ENCODE measurements at regions not wholly inside any gene's neighbourhood (a gene's known extent, or its start where the extent isn't known, plus 50 kb on each side); places are given as distances from the start of the nearest gene placed in this dataset.
"Not testable (repeated sequence)": the region's sequence is repeated elsewhere in the genome, so short reads cannot be mapped to it uniquely, and the experiment has no call there.

DNA sequence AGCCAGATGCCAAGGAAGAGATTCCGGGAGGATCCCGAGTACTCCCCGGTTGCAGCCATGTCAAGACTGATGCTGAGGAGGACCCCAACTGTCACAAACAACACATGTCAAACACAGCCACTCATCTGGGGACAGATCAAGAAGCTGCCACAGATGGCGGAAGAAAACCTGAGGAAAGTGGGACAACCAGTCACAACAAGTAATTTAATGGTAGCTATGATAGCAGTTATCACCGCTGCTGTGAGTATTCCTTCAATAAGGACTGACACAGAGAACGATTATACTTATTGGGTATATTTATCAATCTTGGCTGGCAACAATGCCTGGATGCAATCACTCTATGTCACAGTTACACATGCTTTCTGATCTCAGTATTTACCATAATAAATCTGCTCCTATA, 763.4 kb downstream of the DHX35 start:
- DNase-seq = not testable (repeated sequence)

DNA sequence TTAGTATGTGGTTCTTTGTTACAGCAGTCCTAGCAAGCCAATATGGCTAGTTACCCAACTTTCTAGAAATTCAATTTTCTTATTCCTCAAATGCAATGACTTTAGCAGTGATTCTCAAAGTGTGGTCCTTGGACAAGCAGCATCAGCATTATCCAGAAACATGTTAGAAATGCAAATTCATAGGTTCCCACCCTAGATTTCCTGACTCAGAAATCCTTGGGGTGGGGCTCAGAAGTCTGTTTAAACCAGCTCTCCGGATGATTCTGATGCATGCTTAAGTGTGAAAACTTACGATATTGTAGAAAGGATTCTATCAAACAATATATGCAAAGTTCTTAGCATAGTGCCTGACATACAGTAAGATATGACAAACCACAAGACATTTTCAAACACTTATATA, 757.1 kb downstream of the DHX35 start:
- DNase-seq = no peak

DNA sequence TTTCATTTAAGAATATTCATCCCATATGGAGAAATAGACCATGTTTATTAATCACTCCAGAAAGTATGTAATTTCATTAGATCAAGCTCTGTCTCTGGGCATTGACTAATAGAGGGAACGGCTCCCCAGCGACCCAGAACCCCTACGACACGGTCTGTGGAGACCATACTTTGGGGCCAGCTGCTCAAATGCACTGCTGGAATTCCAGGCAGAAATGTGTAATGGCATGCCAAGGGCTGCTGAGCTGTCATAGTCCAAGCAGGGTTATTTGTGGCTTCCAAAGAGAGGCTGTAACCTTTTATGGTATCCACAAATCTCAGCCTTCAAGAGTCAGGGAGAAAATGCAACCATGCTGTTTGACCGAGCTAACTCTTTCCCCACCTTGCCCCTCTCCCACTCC, 755.8 kb downstream of the DHX35 start:
- DNase-seq = no peak

DNA sequence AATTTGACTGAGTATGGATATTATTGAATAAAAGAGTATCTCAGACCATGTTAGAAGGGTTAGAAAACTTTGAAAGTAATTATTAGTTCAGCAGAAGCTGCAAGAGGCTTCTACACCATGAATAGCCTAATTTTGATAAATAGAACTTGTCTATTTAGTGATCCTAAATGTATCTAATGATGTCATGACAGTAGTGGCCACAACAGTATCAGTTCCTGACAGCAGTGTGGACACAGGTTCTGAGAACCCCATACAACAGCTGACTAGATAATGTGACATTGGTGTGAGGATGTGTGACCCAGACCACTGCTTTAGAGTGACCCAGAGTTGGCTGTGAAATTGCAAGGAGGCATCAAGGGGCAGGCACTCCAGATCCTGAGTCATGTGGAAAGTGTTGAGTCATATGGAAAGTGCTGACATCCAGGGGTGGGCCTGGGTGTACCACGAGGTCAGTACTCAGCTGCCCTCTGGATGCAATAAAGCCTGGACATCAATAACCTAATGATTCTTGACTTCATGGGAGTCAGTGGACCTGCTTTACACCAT, 754.7 kb downstream of the DHX35 start:
- no peak for DNase-seq

- DNase-seq = no peak
Observed at GRCh38 chr20:39713076-39713840, 751.1 kb downstream of the DHX35 start.

- DNase-seq = peak; percentile 62
Observed at GRCh38 chr20:39706184-39706663, 744.1 kb downstream of the DHX35 start.

DNA sequence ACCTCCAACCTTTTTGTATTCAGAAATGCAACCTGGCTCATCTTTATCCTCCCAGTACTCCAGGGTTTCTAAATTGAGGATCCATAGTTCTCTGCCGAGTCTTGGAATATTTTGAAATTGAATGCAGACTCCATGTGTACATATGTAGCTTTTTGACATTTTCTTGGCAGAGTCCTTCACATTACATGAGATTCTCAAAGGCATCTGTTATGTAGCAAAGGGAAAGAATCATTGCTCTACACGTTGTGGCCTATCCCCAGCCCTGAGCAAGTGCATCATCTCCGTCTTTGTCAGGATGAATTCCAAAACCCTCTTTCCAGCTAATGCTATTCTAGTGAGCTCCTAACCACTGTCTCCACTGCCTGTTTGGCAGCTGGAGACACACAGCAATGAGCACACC, 742.9 kb downstream of the DHX35 start:
- DNase-seq = no peak

DNA sequence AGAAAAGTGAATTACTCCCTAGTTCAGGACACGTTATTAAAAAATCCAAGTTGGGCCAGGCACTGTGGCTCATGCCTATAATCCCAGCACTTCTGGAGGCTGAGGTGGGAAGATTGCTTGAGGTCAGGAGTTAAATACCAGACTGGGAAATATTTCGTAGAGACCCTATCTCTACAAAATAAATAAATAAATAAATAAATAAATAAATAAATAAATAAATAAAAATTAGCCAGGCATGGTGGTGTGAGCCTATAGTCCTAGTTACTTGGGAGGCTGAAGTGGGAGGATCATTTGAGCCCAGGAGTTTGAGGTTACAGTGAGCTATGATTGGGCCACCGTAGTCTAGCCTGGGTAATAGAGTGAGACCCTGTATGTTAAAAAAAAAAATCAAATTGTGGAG, 741.2 kb downstream of the DHX35 start:
- not testable (repeated sequence) for DNase-seq

DNA sequence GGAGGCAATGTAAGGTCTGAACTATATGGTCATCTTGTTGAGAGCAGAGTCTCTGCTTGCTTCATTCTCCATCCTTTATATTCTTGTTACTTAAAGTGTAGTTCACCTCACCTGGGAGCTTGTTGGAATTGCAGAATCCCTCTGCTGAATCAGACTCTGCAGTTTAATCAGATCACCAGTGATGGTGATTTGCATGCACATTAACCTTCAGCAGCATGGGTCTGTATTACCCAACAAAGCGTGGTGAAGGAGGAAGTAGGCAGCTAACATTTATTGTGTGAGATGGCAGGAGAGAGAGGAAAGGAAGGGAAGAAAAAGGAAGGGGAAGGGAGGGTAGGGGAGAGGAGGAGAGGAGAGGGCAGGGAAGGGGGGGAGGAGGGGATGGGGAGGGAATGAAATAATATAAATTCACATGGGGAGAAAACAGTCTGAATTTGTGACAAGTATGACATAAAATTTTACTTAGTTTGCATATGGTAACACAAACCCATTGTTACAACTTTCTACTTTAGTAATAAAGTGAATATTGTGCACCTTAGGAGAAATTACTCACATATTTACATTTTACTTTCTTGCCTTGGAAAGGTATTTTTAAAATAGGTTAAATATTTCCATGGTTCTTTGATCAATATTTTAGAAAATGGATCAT, 740.7 kb downstream of the DHX35 start:
- DNase-seq = no peak

DNA sequence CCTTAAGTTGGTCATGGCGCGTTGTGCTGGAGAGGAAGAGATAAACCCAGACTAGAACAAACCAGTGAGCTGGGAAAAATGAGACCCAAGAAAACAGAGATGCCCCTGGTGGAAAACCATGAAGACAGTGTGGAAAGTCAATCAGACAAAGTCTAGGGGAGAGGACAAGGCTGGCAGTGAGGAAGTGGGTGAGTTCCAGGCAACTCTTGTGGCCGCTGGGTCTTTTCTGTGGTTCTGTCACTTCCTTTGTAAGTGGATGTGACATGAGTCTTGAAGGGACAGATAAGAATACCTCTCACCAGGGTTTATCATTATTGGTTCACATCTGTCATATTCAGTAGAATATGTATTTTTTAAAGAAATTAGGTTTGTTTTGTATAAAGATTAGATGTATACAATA, 738.4 kb downstream of the DHX35 start:
- DNase-seq = no peak

DNA sequence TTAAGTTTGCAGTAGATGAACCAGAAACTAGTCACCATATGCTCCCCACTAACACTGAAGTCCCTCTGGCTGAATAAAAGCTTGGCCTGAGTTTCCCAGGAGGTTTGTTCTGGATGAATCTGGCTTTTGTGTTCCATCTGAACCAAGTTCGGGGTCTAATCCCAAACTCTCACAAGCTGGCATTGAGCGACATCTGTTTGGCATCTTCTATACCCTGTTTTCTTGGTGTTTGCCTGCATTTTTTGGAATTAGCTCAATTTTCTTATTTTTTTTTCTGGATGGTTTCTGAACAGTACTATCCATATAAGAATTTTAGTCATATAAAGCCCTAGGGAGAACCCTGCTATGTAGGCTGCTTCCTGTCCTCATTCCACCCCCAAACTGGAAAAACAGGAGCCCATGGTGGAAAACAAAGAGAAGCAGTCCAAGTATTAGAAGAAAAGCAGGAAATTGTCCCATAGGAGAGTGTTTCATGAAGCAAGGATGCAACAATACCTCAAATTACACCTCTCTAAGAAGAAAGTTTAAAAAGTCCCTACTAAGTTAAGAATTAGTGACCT, 737.1 kb downstream of the DHX35 start:
- no peak for DNase-seq

- no peak for DNase-seq
Observed at GRCh38 chr20:39698752-39699151, 736.6 kb downstream of the DHX35 start.

GRCh38 chr20:39691151-39691862, 729.2 kb downstream of the DHX35 start:
- DNase-seq = no peak

GRCh38 chr20:39676857-39677391, 714.8 kb downstream of the DHX35 start:
- no peak for DNase-seq

DNA sequence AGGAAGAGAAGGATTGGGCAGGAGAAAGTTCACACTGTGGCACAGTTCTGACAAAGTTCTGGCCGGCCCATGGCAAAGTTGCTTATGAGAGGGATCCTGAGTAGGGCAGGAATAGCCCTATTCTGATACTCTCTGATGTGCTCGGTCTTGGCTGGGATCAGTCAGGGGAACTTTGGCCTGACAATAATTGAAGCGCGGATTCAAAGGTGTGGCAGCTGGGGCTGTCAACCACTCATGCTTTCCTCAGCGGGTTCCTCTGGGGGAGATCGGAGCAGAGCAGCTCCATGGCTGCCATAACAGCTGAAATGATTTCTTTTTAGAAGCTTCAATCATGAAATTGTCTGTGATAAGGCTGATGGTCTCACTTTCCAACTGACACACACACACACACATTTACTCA, 714.1 kb downstream of the DHX35 start:
- no peak for DNase-seq

GRCh38 chr20:39674842-39675241, 712.7 kb downstream of the DHX35 start:
- no peak for DNase-seq

DNA sequence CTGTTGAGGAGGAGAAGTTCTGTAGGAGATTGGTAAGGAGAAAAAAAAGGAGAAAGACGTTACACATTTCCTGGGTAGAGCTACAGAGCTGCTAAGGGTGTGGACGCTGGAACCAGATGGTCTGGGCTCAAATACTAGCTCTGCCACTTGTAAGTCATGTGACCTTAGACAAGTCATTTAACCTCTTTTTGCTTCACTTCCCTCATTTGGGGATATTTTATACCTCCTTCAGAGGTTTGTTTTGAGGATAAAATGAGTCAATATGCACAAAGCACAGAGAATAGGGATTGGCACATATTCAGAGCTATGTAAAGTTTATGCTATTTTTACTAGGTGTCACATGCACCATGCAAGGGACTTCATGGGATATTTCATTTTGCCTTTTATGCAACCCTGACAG, 708.8 kb downstream of the DHX35 start:
- DNase-seq = no peak

DNA sequence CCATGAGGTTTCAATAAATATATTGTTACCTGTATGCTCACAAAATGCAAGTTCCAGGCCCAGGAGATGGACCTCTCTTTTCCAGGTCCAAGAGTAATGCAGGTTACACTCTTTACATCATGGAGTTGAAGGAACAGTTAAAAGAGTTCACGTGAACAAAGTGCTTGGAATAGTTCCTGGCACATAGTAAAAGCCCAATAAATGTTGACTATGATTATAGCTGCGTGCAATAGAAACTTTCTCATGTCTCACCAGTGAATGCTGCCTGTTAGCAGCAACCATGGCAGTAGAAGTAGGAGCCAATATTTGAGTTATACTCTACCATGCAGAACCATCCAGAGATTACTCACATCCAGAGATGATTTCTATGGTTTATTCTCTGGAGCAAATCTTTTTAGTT, 707.5 kb downstream of the DHX35 start:
- DNase-seq = no peak

DNA sequence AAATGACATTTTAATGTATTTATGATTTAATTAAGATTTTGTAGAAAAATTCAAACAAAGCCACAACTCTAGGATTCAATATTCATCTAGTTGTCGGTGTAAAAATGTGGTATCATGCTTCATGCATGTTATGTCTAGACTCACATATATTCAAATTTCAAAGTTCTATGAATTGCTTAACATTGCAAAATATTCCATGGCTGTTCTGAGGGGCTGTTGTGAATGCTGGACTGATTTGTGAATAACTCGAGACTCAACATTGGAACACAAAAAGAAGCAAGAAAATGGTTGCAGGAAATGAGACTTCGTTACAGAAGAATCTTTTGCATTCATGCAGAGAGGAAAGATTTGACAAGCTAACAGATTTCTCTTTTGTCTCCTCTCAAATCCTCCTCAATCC, 705.9 kb downstream of the DHX35 start:
- no peak for DNase-seq

DNA sequence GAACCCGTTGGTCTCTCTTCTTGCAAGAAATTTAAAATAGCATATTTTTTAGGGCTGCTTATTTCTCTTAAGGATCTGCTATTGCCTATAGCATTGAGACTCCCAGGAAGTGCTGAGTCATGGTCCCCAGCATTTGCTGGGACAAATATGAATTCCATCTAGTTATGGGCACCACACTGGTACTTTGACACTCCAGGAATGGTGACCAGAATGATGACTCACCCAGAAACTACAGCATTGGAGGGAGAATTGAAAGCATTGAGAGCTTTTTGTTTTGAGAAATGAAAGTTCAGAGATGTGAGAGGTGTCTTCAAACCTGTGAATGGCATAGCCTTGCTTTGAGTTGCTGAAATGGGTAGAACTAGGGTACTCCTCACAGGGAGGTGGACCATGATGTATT, 699.7 kb downstream of the DHX35 start:
- DNase-seq = no peak

- DNase-seq = no peak
Observed at GRCh38 chr20:39660965-39661364, 698.8 kb downstream of the DHX35 start.

- DNase-seq = no peak
Observed at GRCh38 chr20:39660226-39660625, 698.1 kb downstream of the DHX35 start.

Measured in NCI-H1105 (cell line).